ENCODE measurements at regions not wholly inside any gene's neighbourhood (a gene's known extent, or its start where the extent isn't known, plus 50 kb on each side); places are given as distances from the start of the nearest gene placed in this dataset.

DNA sequence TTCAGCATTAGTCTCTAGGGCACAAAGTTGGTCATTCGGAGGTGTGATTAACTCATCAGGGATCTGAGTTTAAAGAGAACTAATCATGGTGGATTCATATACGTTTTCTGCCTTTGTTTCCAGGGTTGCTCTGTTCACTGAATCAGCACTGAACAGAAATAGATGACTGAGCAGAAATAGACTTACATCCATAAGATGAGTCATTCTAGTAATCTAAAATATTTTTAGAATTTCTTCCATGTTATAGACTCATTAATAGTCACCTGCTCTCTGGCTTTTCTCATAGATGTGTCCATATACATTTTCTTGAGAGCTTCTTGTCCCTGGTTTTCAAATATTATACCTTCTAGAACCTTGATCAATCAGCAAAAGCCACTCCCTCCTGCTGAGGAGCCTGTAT is 837.6 kb upstream of the DPPA4 start:
- Histone ChIP-seq H3K4me3 (ENCODE audit: low read depth, low read length) (no peak overlapping the region), H3K27me3 (no peaks in the 10 kb centered on the region), H3K4me1 (no peaks in the 10 kb centered on the region), H3K9me3 (no peaks in the 10 kb centered on the region), H3K36me3 (no peaks in the 10 kb centered on the region)
- DNase-seq: no peak
- TF ChIP-seq, protein P1, sequence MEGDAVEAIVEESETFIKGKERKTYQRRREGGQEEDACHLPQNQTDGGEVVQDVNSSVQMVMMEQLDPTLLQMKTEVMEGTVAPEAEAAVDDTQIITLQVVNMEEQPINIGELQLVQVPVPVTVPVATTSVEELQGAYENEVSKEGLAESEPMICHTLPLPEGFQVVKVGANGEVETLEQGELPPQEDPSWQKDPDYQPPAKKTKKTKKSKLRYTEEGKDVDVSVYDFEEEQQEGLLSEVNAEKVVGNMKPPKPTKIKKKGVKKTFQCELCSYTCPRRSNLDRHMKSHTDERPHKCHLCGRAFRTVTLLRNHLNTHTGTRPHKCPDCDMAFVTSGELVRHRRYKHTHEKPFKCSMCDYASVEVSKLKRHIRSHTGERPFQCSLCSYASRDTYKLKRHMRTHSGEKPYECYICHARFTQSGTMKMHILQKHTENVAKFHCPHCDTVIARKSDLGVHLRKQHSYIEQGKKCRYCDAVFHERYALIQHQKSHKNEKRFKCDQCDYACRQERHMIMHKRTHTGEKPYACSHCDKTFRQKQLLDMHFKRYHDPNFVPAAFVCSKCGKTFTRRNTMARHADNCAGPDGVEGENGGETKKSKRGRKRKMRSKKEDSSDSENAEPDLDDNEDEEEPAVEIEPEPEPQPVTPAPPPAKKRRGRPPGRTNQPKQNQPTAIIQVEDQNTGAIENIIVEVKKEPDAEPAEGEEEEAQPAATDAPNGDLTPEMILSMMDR (IDR thresholded peaks at IDR 0.05; ENCODE audit: low read depth, low read length): no peak

DNA sequence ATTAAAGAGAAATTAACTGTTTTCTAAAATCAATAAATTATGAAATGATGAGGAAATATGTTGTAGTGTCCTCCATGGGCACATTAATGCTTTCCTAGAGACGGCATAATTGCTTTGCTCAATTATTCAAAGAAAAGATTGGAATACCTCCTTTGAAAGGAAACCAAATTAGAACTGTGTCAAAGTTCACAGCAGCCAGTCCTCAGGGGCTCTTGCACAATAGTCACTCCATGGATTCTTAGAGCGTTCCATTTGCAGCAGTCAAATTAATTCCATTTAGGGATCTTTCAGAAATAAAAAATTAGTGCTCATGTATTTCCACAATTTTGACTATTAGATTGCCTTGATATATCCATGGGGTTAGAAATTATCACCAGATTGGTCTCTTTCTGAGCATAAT is 841.6 kb upstream of the DPPA4 start:
- Histone ChIP-seq H3K27me3 (no peaks in the 10 kb centered on the region), H3K4me1 (no peaks in the 10 kb centered on the region), H3K4me3 (ENCODE audit: low read depth, low read length) (no peak overlapping the region), H3K36me3 (no peaks in the 10 kb centered on the region), H3K9me3 (no peaks in the 10 kb centered on the region)
- TF ChIP-seq, protein P1 (IDR thresholded peaks at IDR 0.05; ENCODE audit: low read depth, low read length): no peak
- DNase-seq: no peak

DNA sequence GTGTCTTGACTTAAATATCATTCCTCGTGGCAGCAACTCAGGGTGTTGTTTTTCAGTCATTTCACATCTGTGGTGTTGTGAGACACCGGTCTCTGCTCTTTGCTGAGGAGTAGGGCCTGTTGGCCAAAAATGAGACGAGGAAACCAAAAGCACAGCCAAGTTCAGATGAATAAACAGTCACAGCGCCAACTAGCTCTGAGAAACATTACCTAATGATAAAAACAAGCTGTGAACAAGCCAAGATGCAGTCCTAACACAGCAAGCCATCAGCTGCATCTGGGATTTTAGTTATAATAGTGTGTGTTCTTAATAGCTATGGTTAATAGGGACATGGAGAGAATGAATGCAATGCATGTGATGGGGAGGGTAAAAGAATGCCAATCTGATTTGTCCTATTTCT is 843.4 kb upstream of the DPPA4 start:
- no peak for DNase-seq
- Histone ChIP-seq H3K9me3 (no peaks in the 10 kb centered on the region), H3K4me1 (no peaks in the 10 kb centered on the region), H3K36me3 (no peaks in the 10 kb centered on the region), H3K27me3 (no peaks in the 10 kb centered on the region), H3K4me3 (ENCODE audit: low read depth, low read length) (no peak overlapping the region)
- TF ChIP-seq, protein P1 (IDR thresholded peaks at IDR 0.05; ENCODE audit: low read depth, low read length): no peak

DNA sequence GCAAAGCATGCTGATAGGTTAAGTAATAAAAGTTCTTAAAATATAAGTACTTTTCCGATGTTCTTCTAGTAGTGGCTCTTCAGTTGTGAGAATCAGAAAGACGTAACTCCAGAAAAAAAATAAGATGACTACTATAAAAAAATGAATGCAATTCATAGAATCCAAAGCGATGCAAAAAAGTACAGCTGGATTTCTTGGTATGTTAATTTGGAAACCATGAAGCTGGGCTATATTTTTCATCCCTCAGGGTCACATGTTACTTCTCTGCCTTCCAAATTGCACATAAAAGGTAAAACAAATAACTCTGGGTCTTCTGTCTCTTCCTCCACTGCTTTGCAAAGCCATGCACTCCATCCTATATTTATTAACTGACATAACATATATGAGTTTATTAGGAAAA is 843.9 kb upstream of the DPPA4 start:
- Histone ChIP-seq H3K4me3 (ENCODE audit: low read depth, low read length) (no peak overlapping the region), H3K9me3 (no peaks in the 10 kb centered on the region), H3K36me3 (no peaks in the 10 kb centered on the region), H3K27me3 (no peaks in the 10 kb centered on the region), H3K4me1 (no peaks in the 10 kb centered on the region)
- TF ChIP-seq, protein P1 (IDR thresholded peaks at IDR 0.05; ENCODE audit: low read depth, low read length): no peak
- DNase-seq: no peak

DNA sequence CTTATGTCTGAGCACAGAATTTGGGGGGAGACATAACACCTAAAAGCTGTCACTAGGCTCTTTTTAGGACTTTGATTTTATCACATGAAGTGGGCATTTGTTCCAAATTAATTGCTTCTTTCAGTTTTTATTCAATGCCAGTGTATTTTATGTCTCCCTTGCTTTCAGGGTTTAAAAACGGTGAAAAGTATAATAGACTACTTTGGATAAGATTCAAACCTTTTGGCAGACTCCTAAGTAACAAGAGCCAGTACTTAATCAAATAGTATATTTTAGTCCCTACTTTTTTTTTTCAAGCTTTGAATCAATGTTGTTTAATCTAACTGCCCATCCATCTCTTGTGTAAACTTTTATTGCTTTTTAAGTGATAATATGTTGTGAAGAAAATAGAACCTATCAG is 847.2 kb upstream of the DPPA4 start:
- Histone ChIP-seq H3K27me3 (no peaks in the 10 kb centered on the region), H3K36me3 (no peaks in the 10 kb centered on the region), H3K4me3 (ENCODE audit: low read depth, low read length) (no peak overlapping the region), H3K9me3 (no peaks in the 10 kb centered on the region), H3K4me1 (no peaks in the 10 kb centered on the region)
- no peak for DNase-seq
- TF ChIP-seq, protein P1 (IDR thresholded peaks at IDR 0.05; ENCODE audit: low read depth, low read length): no peak

DNA sequence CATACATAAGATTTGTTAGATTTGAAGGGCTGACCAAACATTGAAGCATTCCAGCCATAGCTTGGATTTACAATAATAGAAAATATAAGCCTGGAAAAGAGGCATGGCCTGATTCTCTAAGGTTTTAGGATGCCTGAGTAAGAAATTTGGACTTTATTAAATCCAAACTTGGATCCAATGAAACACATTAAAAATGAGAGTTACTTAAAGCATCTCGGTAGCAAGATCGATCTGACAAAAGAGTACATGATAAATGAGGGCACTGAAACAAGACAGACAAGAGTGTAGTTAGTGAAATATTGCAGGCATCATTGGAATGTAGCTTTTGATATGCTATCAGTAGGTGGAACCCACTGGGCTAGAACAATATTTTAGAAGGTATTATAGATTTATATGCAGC is 855.7 kb upstream of the DPPA4 start:
- Histone ChIP-seq H3K9me3 (no peaks in the 10 kb centered on the region), H3K4me3 (ENCODE audit: low read depth, low read length) (no peak overlapping the region), H3K36me3 (no peaks in the 10 kb centered on the region), H3K4me1 (no peaks in the 10 kb centered on the region), H3K27me3 (no peaks in the 10 kb centered on the region)
- TF ChIP-seq, protein P1 (IDR thresholded peaks at IDR 0.05; ENCODE audit: low read depth, low read length): no peak
- DNase-seq: no peak

Measured in BE2C (cell line).